K562 (cell line): ENCODE measurements at regions not wholly inside any gene's neighbourhood (a gene's known extent, or its start where the extent isn't known, plus 50 kb on each side); places are given as distances from the start of the nearest gene placed in this dataset.

Source experiments
- ATAC-seq: fragments of 200-7000 bp; cut with Tn5 transposase; 3 replicates; pipeline ENCODE4 v1.9.1; 2020; ENCODE audit warnings: moderate library complexity
- BruUV-seq: library from RNA; stranded (reverse); fragments of 400-500 nt; replicated peaks from 2 replicates; lab custom pipeline; 2021; lab: Mats Ljungman, UMichigan
- CTCF ChIA-PET: fragments of 300-600 bp; formaldehyde crosslinking; extraction: SDS; loops from one replicate; lab custom pipeline; 2021; ENCODE audit warnings: low intra/inter-chr PET ratio; lab: Yijun Ruan, JAX
- POLR2A ChIA-PET: fragments of 300-600, 350-650 bp; sonication (Branson Sonifier 250); formaldehyde crosslinking; extraction: SDS; loops from one replicate; lab custom pipeline; 2021; ENCODE audit warnings: antibody characterized with exemption, inconsistent platforms; lab: Yijun Ruan, JAX
- DNase-seq, 4 experiments: peaks; one replicate each; pipeline versions ENCODE4 v3.0.0 to v3.0.0-alpha.2; 2011 to 2018; ENCODE audit warnings: low spot score in 3 of 4, mixed read lengths in 3 of 4; ENCODE audit errors: extremely low read depth in 1 of 4
- FAIRE-seq: peaks from 2 replicates; lab custom pipeline; 2011; peaks lifted over from hg19 to GRCh38; lab: Jason Lieb, UNC
- H2AFZ ChIP-seq: 2 replicates; pipeline ENCODE4 v1.6.0; 2011; ENCODE audit warnings: low read depth, low read length, control low read depth, inconsistent platforms
- H3K27ac ChIP-seq: fragments of 200-600 bp; 3 replicates; pipeline ENCODE4 v1.8.0; 2011; ENCODE audit warnings: low read depth, mild to moderate bottlenecking, control low read depth, inconsistent platforms, low read length, moderate library complexity, mixed read lengths; ENCODE audit errors: extremely low read depth
- H3K27me3 ChIP-seq, 2 experiments: fragments of 300-600 bp in 1 of 2; 2 replicates in 1 of 2; 3 replicates in 1 of 2; pipeline versions ENCODE4 v1.6.0 to v1.8.0; 2011; ENCODE audit warnings: inconsistent platforms in 2 of 2, low read length in 2 of 2, mild to moderate bottlenecking in 1 of 2, mixed read lengths in 1 of 2, moderate library complexity in 1 of 2; ENCODE audit not compliant: control insufficient read depth in 2 of 2, insufficient read depth in 2 of 2
- H3K36me3 ChIP-seq: fragments of 300-600 bp; 3 replicates; pipeline ENCODE4 v1.8.0; 2011; ENCODE audit warnings: mild to moderate bottlenecking, low read length, inconsistent platforms; ENCODE audit not compliant: control insufficient read depth, insufficient read depth
- H3K4me1 ChIP-seq, 2 experiments: fragments of 200-600 bp in 1 of 2; replicated peaks in 1 of 2; 2 replicates in 1 of 2; 3 replicates in 1 of 2; pipeline versions ENCODE4 v1.5.1 to v1.8.0; 2011; ENCODE audit warnings: inconsistent platforms in 2 of 2, low read length in 2 of 2, mild to moderate bottlenecking in 1 of 2, mixed read lengths in 1 of 2, moderate library complexity in 1 of 2; ENCODE audit not compliant: control insufficient read depth in 2 of 2, insufficient read depth in 2 of 2
- H3K4me2 ChIP-seq: 2 replicates; pipeline ENCODE4 v1.6.1; 2011; ENCODE audit warnings: low read length, control low read depth, inconsistent platforms, mixed read lengths; ENCODE audit not compliant: insufficient read depth
- H3K4me3 ChIP-seq: fragments of 200-600 bp; sonication (generic), shearing (Covaris generic); 2 replicates; pipeline ENCODE4 v1.5.1; 2016; ENCODE audit warnings: control low read depth, inconsistent platforms
- H3K79me2 ChIP-seq: fragments of 200-600 bp; 3 replicates; pipeline ENCODE4 v1.8.0; 2011; ENCODE audit warnings: low read length, inconsistent platforms; ENCODE audit not compliant: control insufficient read depth, insufficient read depth
- H3K9ac ChIP-seq, 2 experiments: 2 replicates each; pipeline versions ENCODE4 v1.6.0 to v1.6.1; 2011; ENCODE audit warnings: low read depth in 2 of 2, low read length in 2 of 2, control low read depth in 1 of 2, inconsistent platforms in 1 of 2, mild to moderate bottlenecking in 1 of 2, mixed read lengths in 1 of 2; ENCODE audit not compliant: insufficient read depth in 1 of 2
- H3K9me1 ChIP-seq: one replicate; pipeline ENCODE4 v1.6.0; 2011; ENCODE audit warnings: inconsistent platforms, mild to moderate bottlenecking, low read length, moderate library complexity; ENCODE audit not compliant: control insufficient read depth, insufficient read depth
- H3K9me3 ChIP-seq: replicated peaks from 2 replicates; pipeline ENCODE4 v1.5.1; 2011; ENCODE audit warnings: low read depth, low read length, inconsistent platforms; ENCODE audit not compliant: control insufficient read depth, insufficient read depth
- H4K20me1 ChIP-seq: replicated peaks from 2 replicates; pipeline ENCODE4 v1.6.1; 2011; ENCODE audit warnings: low read length, inconsistent platforms, mixed read lengths; ENCODE audit not compliant: control insufficient read depth, insufficient read depth
- ELF4 ChIP-seq: fragments of 450-650 bp; formaldehyde crosslinking; IDR thresholded peaks from 2 replicates; pipeline ENCODE4 v1.4.0; 2022; ENCODE audit warnings: missing genetic modification characterization
- FOXK1 ChIP-seq: sonication (generic); formaldehyde crosslinking; IDR thresholded peaks from 2 replicates; pipeline ENCODE4 v1.8.0; 2022; ENCODE audit warnings: missing genetic modification reagents, mild to moderate bottlenecking, borderline replicate concordance
- HCFC1 ChIP-seq: IDR thresholded peaks from 2 replicates; pipeline ENCODE4 v1.6.1; 2012; ENCODE audit warnings: low read depth, low read length, improper control_type of control experiment
- NCOA1 ChIP-seq: fragments of 450-650 bp; IDR thresholded peaks from 2 replicates; pipeline ENCODE4 v1.6.1; 2016; ENCODE audit warnings: low read depth
- PURB ChIP-seq: sonication (generic); formaldehyde crosslinking; IDR thresholded peaks from 2 replicates; pipeline ENCODE4 v1.9.0; 2021; ENCODE audit warnings: low read depth, mild to moderate bottlenecking, missing genetic modification reagents
- SRF ChIP-seq, 2 experiments: fragments of 250-450, 450-650 bp in 1 of 2; sonication (Bioruptor Pico) in 1 of 2; sonication (generic) in 1 of 2; formaldehyde crosslinking; IDR thresholded peaks; 2 replicates each; pipeline versions ENCODE4 v1.5.0 to v1.5.1; 2020 to 2022; ENCODE audit warnings: mild to moderate bottlenecking in 1 of 2, missing genetic modification reagents in 1 of 2
- SRSF1 ChIP-seq: fragments of 200-400 bp; formaldehyde crosslinking; IDR thresholded peaks from 2 replicates; pipeline ENCODE4 v1.6.1; 2017; ENCODE audit warnings: mild to moderate bottlenecking, low read depth, low read length, moderate library complexity
- TGIF2 ChIP-seq: sonication (generic); formaldehyde crosslinking; IDR thresholded peaks from 2 replicates; pipeline ENCODE4 v1.8.1; 2022; ENCODE audit warnings: mild to moderate bottlenecking, missing genetic modification reagents, moderate library complexity
- ZNF239 ChIP-seq: fragments of 250-450 bp; sonication (Bioruptor Pico); IDR thresholded peaks from 2 replicates; pipeline ENCODE4 v1.4.0; 2020; ENCODE audit warnings: mild to moderate bottlenecking
- WGBS: fragments of 100-300 bp; shearing (Covaris generic); methylation state at CpG from one replicate; pipeline ENCODE4 v1.1.6; 2016; ENCODE audit warnings: low coverage, mixed read lengths; ENCODE audit not compliant: insufficient coverage; ENCODE audit errors: missing lambda C conversion rate; 5-methylcytosine and 5-hydroxymethylcytosine counted together
- in situ Hi-C: fragments of 300-500 bp; cut with MboI; formaldehyde crosslinking; loops from 4 replicates; pipeline ENCODE4 v1.15.0; 2018; ENCODE audit warnings: inconsistent platforms, mixed read lengths
- intact Hi-C: fragments of 100-400 bp; cut with micrococcal nuclease; formaldehyde crosslinking; loops from 2 replicates; pipeline ENCODE4 v1.14.2; 2022
- TF ChIP-seq, protein P1 (sequence below): fragments of 250-450 bp; sonication (Bioruptor Pico); IDR thresholded peaks from 2 replicates; pipeline ENCODE4 v1.5.0; 2020; ENCODE audit warnings: mild to moderate bottlenecking
- TF ChIP-seq, protein P2 (sequence below): fragments of 200-800 bp; sonication (Bioruptor generic); IDR thresholded peaks from 2 replicates; pipeline ENCODE4 v1.6.1; 2017; ENCODE audit warnings: missing genetic modification characterization, missing compliant biosample characterization
- TF ChIP-seq, protein P3 (sequence below): fragments of 450-650 bp; formaldehyde crosslinking; IDR thresholded peaks from 2 replicates; pipeline ENCODE4 v1.4.0; 2022; ENCODE audit warnings: missing genetic modification characterization
- TF ChIP-seq, protein P4 (sequence below): fragments of 450-650 bp; IDR thresholded peaks from 2 replicates; pipeline ENCODE4 v1.6.1; 2014; ENCODE audit warnings: low read depth, mild to moderate bottlenecking, moderate library complexity, borderline replicate concordance

DNA sequence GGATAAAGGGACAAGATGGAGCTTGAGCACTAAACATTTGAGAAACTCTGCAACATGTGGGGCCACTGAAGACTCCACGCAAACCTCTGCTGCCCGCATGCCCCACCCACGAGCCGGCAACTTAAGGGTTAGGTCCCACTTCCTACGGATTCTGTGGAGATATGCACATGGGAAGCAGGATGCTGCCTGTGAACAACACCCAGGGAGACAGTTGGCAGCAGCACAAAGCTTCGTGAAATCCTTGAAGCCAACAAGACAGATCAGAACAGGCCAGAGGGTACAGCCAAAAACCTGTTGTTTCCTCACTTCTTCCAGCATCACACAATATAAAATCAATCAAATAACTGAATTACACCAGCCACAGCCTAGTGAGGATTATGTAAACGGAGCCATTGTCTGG, 270.4 kb downstream of the ENC1 start (continued):
- no peak for TF ChIP-seq SRF (CRISPR knock-in tag; IDR thresholded peaks at IDR 0.05)
- TF ChIP-seq, protein P1, sequence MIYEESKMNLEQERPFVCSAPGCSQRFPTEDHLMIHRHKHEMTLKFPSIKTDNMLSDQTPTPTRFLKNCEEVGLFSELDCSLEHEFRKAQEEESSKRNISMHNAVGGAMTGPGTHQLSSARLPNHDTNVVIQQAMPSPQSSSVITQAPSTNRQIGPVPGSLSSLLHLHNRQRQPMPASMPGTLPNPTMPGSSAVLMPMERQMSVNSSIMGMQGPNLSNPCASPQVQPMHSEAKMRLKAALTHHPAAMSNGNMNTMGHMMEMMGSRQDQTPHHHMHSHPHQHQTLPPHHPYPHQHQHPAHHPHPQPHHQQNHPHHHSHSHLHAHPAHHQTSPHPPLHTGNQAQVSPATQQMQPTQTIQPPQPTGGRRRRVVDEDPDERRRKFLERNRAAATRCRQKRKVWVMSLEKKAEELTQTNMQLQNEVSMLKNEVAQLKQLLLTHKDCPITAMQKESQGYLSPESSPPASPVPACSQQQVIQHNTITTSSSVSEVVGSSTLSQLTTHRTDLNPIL (CRISPR knock-in tag), result no peak
- TF ChIP-seq PURB (CRISPR knock-in tag), result no peak
- TF ChIP-seq, protein P2, sequence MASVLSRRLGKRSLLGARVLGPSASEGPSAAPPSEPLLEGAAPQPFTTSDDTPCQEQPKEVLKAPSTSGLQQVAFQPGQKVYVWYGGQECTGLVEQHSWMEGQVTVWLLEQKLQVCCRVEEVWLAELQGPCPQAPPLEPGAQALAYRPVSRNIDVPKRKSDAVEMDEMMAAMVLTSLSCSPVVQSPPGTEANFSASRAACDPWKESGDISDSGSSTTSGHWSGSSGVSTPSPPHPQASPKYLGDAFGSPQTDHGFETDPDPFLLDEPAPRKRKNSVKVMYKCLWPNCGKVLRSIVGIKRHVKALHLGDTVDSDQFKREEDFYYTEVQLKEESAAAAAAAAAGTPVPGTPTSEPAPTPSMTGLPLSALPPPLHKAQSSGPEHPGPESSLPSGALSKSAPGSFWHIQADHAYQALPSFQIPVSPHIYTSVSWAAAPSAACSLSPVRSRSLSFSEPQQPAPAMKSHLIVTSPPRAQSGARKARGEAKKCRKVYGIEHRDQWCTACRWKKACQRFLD (CRISPR knock-in tag), result no peak

DNA sequence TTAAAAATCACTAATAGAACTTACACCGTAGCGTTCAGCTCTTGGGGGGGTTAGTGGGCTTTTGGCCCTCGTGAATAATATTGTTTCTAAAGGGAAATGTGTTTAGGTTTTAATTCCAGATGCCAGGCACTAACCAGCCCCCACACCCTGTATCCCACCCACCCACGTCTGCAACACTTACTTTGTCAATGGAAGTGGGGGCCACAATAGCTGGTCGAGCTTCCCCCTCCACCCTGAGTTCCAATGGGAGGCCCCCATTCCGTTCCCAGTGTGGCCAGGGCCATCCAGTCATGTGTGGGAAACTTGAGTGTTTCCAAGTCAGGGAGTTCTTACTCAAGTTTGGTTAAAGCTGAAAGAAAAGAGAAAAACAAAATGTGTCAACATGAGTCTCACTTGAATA, 271.4 kb downstream of the ENC1 start:
- H3K4me3 ChIP-seq, result no peak overlapping the region
- intact Hi-C loops, result no loop called here
- H3K4me1 ChIP-seq, result no peaks in the 10 kb centered on the region; a peak in 1 of 5 replicates
- DNase-seq (no peak), ATAC-seq (no peak)
- no peaks in the 10 kb centered on the region for H3K9me1 ChIP-seq
- H4K20me1 ChIP-seq, result no peaks in the 10 kb centered on the region
- no peak overlapping the region for H2AFZ ChIP-seq
- 9% methylated on average over 6 of the region's 6 CpGs for WGBS
- TF ChIP-seq FOXK1 (no peak), HCFC1 (no peak), SRSF1 (no peak), ZNF239 (CRISPR knock-in tag) (no peak), NCOA1 (no peak), TGIF2 (CRISPR knock-in tag) (no peak), ELF4 (CRISPR knock-in tag) (no peak)
- TF ChIP-seq, protein P3, sequence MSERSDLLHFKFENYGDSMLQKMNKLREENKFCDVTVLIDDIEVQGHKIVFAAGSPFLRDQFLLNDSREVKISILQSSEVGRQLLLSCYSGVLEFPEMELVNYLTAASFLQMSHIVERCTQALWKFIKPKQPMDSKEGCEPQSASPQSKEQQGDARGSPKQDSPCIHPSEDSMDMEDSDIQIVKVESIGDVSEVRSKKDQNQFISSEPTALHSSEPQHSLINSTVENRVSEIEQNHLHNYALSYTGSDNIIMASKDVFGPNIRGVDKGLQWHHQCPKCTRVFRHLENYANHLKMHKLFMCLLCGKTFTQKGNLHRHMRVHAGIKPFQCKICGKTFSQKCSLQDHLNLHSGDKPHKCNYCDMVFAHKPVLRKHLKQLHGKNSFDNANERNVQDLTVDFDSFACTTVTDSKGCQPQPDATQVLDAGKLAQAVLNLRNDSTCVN (CRISPR knock-in tag), result no peak
- TF ChIP-seq, protein P4, sequence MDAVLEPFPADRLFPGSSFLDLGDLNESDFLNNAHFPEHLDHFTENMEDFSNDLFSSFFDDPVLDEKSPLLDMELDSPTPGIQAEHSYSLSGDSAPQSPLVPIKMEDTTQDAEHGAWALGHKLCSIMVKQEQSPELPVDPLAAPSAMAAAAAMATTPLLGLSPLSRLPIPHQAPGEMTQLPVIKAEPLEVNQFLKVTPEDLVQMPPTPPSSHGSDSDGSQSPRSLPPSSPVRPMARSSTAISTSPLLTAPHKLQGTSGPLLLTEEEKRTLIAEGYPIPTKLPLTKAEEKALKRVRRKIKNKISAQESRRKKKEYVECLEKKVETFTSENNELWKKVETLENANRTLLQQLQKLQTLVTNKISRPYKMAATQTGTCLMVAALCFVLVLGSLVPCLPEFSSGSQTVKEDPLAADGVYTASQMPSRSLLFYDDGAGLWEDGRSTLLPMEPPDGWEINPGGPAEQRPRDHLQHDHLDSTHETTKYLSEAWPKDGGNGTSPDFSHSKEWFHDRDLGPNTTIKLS, result no peak
- TF ChIP-seq, all 486 proteins: peak for 0
- CTCF ChIA-PET, result no interaction called here
- Histone ChIP-seq H3K9ac (no peak overlapping the region), H3K27ac (no peak overlapping the region), H3K27me3 (no peaks in the 10 kb centered on the region; a peak in 1 of 5 replicates), H3K36me3 (no peaks in the 10 kb centered on the region), H3K79me2 (no peaks in the 10 kb centered on the region), H3K9me3 (no peaks in the 10 kb centered on the region), H3K4me2 (no peak overlapping the region)
- FAIRE-seq, result no peak
- no TSS peak for BruUV-seq
- in situ Hi-C loops, result no loop called here
- POLR2A ChIA-PET, result no interaction called here
